ENCODE measurements at regions not wholly inside any gene's neighbourhood (a gene's known extent, or its start where the extent isn't known, plus 50 kb on each side); places are given as distances from the start of the nearest gene placed in this dataset.

DNA sequence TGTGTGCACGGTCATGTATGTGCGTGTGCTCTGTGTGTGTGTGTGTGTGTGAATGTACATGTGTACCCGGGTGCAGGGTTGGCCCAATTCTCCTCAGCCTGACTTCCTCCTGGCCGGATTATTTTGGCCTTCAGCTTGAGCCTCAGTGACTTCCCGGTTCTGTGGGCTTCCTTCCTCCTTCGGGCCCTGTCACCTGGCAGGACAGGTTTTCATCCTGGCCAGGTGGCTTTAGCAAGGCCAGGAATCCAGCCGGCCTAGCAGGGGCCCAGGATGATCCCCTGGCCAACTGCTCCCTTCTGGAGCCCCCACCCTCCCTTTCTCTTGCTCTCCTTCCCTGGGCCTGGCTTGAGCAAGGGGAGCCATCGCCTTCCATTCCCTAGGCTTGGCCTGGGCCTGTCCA is 140.5 kb downstream of the INHBB start:
- no peak for TF ChIP-seq POLR2AphosphoS5 (IDR thresholded peaks at IDR 0.05)
- TF ChIP-seq, protein P1, sequence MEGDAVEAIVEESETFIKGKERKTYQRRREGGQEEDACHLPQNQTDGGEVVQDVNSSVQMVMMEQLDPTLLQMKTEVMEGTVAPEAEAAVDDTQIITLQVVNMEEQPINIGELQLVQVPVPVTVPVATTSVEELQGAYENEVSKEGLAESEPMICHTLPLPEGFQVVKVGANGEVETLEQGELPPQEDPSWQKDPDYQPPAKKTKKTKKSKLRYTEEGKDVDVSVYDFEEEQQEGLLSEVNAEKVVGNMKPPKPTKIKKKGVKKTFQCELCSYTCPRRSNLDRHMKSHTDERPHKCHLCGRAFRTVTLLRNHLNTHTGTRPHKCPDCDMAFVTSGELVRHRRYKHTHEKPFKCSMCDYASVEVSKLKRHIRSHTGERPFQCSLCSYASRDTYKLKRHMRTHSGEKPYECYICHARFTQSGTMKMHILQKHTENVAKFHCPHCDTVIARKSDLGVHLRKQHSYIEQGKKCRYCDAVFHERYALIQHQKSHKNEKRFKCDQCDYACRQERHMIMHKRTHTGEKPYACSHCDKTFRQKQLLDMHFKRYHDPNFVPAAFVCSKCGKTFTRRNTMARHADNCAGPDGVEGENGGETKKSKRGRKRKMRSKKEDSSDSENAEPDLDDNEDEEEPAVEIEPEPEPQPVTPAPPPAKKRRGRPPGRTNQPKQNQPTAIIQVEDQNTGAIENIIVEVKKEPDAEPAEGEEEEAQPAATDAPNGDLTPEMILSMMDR (IDR thresholded peaks at IDR 0.05), result no peak

Data from gastroesophageal sphincter (tissue), 3 donors.